Common myeloid progenitor, CD34-positive (primary cell): ENCODE measurements at regions not wholly inside any gene's neighbourhood (a gene's known extent, or its start where the extent isn't known, plus 50 kb on each side); places are given as distances from the start of the nearest gene placed in this dataset.

ENCODE experiments used
- CTCF ChIA-PET: fragments of 350-600 bp; sonication (Branson Sonifier 250); formaldehyde crosslinking; loops from one replicate; lab custom pipeline; 2021; ENCODE audit warnings: antibody characterized with exemption; lab: Charles Lee
- POLR2A ChIA-PET: fragments of 350-600 bp; sonication (Branson Sonifier 250); formaldehyde crosslinking; loops from one replicate; lab custom pipeline; 2021; ENCODE audit warnings: antibody characterized with exemption; lab: Charles Lee
- DNase-seq, 3 donors: peaks; one replicate each; pipeline versions ENCODE4 v3.0.0 to v3.0.0-alpha.2; 2013
- H3K27ac ChIP-seq, 2 experiments: 1 replicate in 1 of 2; 2 replicates in 1 of 2; pipeline ENCODE4 v1.7.0; 2013; ENCODE audit warnings: inconsistent platforms in 2 of 2, low read length in 2 of 2, mild to moderate bottlenecking in 2 of 2, low read depth in 1 of 2, moderate library complexity in 1 of 2; ENCODE audit not compliant: severe bottlenecking in 2 of 2, insufficient read depth in 1 of 2, poor library complexity in 1 of 2
- H3K27me3 ChIP-seq, 5 experiments: replicated peaks in 2 of 5; 1 replicate in 3 of 5; 2 replicates in 2 of 5; pipeline versions ENCODE4 v1.6.1 to v1.7.0; 2013; ENCODE audit warnings: low read length in 4 of 5, mild to moderate bottlenecking in 2 of 5, moderate library complexity in 2 of 5, inconsistent platforms in 1 of 5; ENCODE audit not compliant: insufficient read depth in 5 of 5, control insufficient read depth in 4 of 5
- H3K36me3 ChIP-seq, 4 experiments: 1 replicate in 2 of 4; 2 replicates in 2 of 4; pipeline versions ENCODE4 v1.6.1 to v1.7.0; 2013; ENCODE audit warnings: low read length in 3 of 4, control low read depth in 1 of 4, mild to moderate bottlenecking in 1 of 4; ENCODE audit not compliant: control insufficient read depth in 4 of 4, insufficient read depth in 4 of 4
- H3K4me1 ChIP-seq, 4 experiments: 1 replicate in 3 of 4; 2 replicates in 1 of 4; pipeline versions ENCODE4 v1.6.1 to v1.7.1; 2013; ENCODE audit warnings: low read length in 3 of 4, mild to moderate bottlenecking in 3 of 4, control low read depth in 1 of 4, inconsistent platforms in 1 of 4, moderate library complexity in 1 of 4; ENCODE audit not compliant: control insufficient read depth in 4 of 4, insufficient read depth in 4 of 4; ENCODE audit errors: control extremely low read depth in 1 of 4
- H3K4me3 ChIP-seq, 7 experiments: 1 replicate in 4 of 7; 2 replicates in 3 of 7; pipeline versions ENCODE4 v1.5.1 to v1.7.0; 2013; ENCODE audit warnings: mild to moderate bottlenecking in 7 of 7, low read length in 6 of 7, moderate library complexity in 6 of 7, inconsistent platforms in 2 of 7, low read depth in 2 of 7, control low read depth in 1 of 7; ENCODE audit not compliant: insufficient read depth in 4 of 7, control insufficient read depth in 1 of 7; ENCODE audit errors: extremely low read depth in 1 of 7
- H3K9me3 ChIP-seq, 5 experiments: 1 replicate in 4 of 5; 2 replicates in 1 of 5; pipeline versions ENCODE4 v1.6.1 to v1.7.1; 2013; ENCODE audit warnings: low read length in 4 of 5, mild to moderate bottlenecking in 2 of 5, inconsistent platforms in 1 of 5, low read depth in 1 of 5, moderate library complexity in 1 of 5; ENCODE audit not compliant: control insufficient read depth in 4 of 5, insufficient read depth in 2 of 5; ENCODE audit errors: control extremely low read depth in 1 of 5
- WGBS: methylation state at CpG from one replicate; pipeline ENCODE4 v1.1.5; 2013; ENCODE audit not compliant: insufficient coverage; 5-methylcytosine and 5-hydroxymethylcytosine counted together

GRCh38 chr11:81470446-81470845 lies 1263.2 kb downstream of the FAM181B start:
- POLR2A ChIA-PET = no interaction called here
- no peaks in the 10 kb centered on the region for H3K27me3 ChIP-seq
- CTCF ChIA-PET = no interaction called here
- H3K27ac ChIP-seq = no peak overlapping the region
- H3K36me3 ChIP-seq = no peaks in the 10 kb centered on the region
- DNase-seq = no peak
- no peaks in the 10 kb centered on the region for H3K4me1 ChIP-seq
- H3K4me3 ChIP-seq = no peak overlapping the region
- no peaks in the 10 kb centered on the region for H3K9me3 ChIP-seq
- 94% methylated on average over 3 of the region's 3 CpGs for WGBS

- H3K36me3 ChIP-seq = no peaks in the 10 kb centered on the region
- DNase-seq = no peak
- no peaks in the 10 kb centered on the region for H3K9me3 ChIP-seq
- H3K27me3 ChIP-seq = no peaks in the 10 kb centered on the region
- no peak overlapping the region for H3K4me3 ChIP-seq
- H3K27ac ChIP-seq = no peak overlapping the region
- no peaks in the 10 kb centered on the region for H3K4me1 ChIP-seq
- ChIA-PET CTCF (no interaction called here), POLR2A (no interaction called here)
- WGBS = 95% methylated on average over 2 of the region's 2 CpGs
Observed at GRCh38 chr11:81459766-81460306, 1273.8 kb downstream of the FAM181B start.

GRCh38 chr11:81449588-81450156 lies 1284.0 kb downstream of the FAM181B start:
- CTCF ChIA-PET = no interaction called here

GRCh38 chr11:81444297-81444696 lies 1289.4 kb downstream of the FAM181B start:
- WGBS = no CpG with 5 or more reads among the region's 1 CpG

More at GRCh38 chr11:81449588-81450156, 1284.0 kb downstream of the FAM181B start:
- no peaks in the 10 kb centered on the region for H3K4me1 ChIP-seq
- no peak overlapping the region for H3K27ac ChIP-seq
- H3K4me3 ChIP-seq = no peak overlapping the region
- DNase-seq = no peak
- no peaks in the 10 kb centered on the region for H3K27me3 ChIP-seq
- H3K36me3 ChIP-seq = no peaks in the 10 kb centered on the region
- POLR2A ChIA-PET = no interaction called here
- WGBS = 100% methylated on average over 3 of the region's 5 CpGs
- no peaks in the 10 kb centered on the region for H3K9me3 ChIP-seq

GRCh38 chr11:81432333-81432732 lies 1301.3 kb downstream of the FAM181B start:
- Histone ChIP-seq H3K27ac (no peak overlapping the region), H3K9me3 (no peaks in the 10 kb centered on the region), H3K4me1 (no peaks in the 10 kb centered on the region), H3K27me3 (no peaks in the 10 kb centered on the region), H3K4me3 (no peak overlapping the region), H3K36me3 (no peaks in the 10 kb centered on the region)
- WGBS = no CpG with 5 or more reads among the region's 1 CpG
- ChIA-PET CTCF (no interaction called here), POLR2A (no interaction called here)
- DNase-seq = no peak

More at GRCh38 chr11:81444297-81444696, 1289.4 kb downstream of the FAM181B start:
- Histone ChIP-seq H3K36me3 (no peaks in the 10 kb centered on the region), H3K27me3 (no peaks in the 10 kb centered on the region), H3K27ac (no peak overlapping the region), H3K4me1 (no peaks in the 10 kb centered on the region), H3K4me3 (no peak overlapping the region), H3K9me3 (no peaks in the 10 kb centered on the region)
- ChIA-PET POLR2A (no interaction called here), CTCF (no interaction called here)
- DNase-seq = no peak

- no peaks in the 10 kb centered on the region for H3K4me1 ChIP-seq
- no peaks in the 10 kb centered on the region for H3K36me3 ChIP-seq
- ChIA-PET CTCF (no interaction called here), POLR2A (no interaction called here)
- H3K27ac ChIP-seq = no peak overlapping the region
- 92% methylated on average over 1 of the region's 2 CpGs for WGBS
- H3K4me3 ChIP-seq = no peak overlapping the region
- H3K27me3 ChIP-seq = no peaks in the 10 kb centered on the region
- no peaks in the 10 kb centered on the region for H3K9me3 ChIP-seq
- DNase-seq = no peak
Observed at GRCh38 chr11:81424822-81425221, 1308.8 kb downstream of the FAM181B start.

- no peak overlapping the region for H3K27ac ChIP-seq
- no peaks in the 10 kb centered on the region for H3K36me3 ChIP-seq
- H3K27me3 ChIP-seq = no peaks in the 10 kb centered on the region
- no peaks in the 10 kb centered on the region for H3K9me3 ChIP-seq
- CTCF ChIA-PET = no interaction called here
- H3K4me1 ChIP-seq = no peaks in the 10 kb centered on the region
- no peak overlapping the region for H3K4me3 ChIP-seq
- POLR2A ChIA-PET = no interaction called here
- DNase-seq = no peak
Observed at GRCh38 chr11:81422402-81422801, 1311.3 kb downstream of the FAM181B start.
